ENCODE measurements at regions not wholly inside any gene's neighbourhood (a gene's known extent, or its start where the extent isn't known, plus 50 kb on each side); places are given as distances from the start of the nearest gene placed in this dataset.

- no peak for DNase-seq
These were observed 702.9 kb downstream of the SUCLG1 start for GRCh38 chr2:83756219-83756618.

DNA sequence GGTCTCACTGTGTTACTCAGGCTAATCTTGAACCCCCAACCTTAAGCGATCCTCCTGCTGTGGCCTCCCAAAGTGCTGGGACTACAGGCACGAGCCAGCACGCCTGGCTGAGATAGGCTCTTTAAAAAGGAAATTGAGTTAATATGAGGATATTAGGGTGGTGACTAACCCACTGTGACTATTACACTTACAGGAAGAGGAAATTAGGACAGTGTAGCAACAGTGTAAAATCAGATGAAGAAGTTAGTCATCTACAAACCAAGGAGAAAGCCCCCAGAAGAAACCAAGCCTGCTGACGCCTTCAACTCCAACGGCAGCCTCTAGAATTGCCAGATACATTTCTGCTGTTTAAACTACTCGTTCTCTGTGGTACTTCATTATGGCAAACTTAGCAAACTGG lies 711.9 kb downstream of the SUCLG1 start:
- DNase-seq: no peak

GRCh38 chr2:83744855-83745254 lies 714.2 kb downstream of the SUCLG1 start:
- no peak for DNase-seq

GRCh38 chr2:83742117-83742782 lies 716.8 kb downstream of the SUCLG1 start:
- no peak for DNase-seq

DNA sequence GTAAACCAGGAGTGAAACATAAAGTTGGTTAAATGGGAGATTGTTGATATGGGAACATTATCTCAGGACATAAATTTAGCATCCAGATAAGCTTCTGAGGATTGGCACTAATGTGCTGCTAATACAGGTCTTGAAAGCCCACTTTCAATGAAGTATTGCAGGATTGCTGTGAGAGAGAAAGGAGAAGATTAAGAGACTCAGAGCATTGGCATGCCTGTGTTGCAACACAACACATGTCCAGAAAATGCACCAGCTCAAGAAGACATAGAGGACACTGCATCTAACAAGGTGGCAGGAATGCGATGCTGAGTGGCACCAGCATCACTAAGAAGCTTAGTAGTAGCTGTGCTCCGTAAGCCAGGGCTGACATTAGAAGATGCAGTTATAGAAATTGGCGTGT lies 728.9 kb downstream of the SUCLG1 start:
- no peak for DNase-seq

DNA sequence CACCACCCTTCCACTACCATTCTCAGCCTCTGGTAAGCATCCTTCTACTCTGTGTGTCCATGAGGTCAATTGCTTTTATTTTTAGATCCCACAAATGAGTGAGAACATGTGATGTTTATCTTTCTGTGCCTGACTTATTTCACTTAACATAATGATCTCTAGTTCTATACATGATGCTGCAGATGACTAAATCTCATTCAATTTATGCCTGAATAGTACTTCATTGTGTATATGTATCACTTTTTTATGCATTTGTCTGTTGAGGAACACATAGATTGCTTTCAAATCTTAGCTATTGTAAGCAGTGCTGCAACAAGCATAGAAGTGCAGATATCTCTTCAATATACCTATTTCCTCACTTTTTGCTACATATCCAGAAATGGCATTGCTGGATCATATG lies 733.3 kb downstream of the SUCLG1 start:
- DNase-seq: no peak

DNA sequence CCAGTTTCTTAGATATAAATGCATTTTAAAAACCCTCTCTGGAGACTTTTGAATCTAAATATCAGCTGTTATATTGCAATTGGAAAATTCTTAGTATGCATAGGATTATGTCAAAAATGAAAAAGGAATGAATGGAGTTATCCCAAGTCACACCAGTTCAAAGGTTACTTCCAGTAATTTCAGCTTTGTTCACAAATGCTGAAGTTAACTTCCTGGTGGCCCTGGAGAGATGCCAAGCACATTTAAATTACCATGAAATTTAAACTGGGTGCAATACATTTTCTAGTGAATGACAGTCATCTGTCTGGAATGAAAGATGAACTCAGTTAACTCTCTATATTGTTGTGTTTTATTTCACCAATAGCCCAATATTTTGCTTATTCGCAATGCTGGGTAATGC lies 753.9 kb downstream of the SUCLG1 start:
- no peak for DNase-seq

DNA sequence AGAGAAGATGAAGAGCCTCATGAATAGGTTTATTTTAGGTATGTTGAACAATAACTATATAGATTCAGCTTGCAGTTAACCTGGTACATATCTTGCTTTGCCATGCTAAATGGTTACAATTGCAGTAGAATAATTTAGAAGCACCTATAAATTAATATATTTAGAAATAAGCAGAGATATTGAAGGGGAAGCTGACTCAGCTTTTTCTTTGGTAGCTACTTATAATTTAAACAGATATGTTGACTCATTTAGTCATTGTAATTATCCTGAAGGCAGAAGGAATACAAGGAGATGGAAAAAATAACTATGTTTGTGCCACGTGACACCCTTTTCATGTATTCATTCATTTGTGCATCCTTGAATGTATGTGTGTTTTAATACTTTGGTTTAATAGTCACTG lies 755.5 kb downstream of the SUCLG1 start:
- DNase-seq: no peak

DNA sequence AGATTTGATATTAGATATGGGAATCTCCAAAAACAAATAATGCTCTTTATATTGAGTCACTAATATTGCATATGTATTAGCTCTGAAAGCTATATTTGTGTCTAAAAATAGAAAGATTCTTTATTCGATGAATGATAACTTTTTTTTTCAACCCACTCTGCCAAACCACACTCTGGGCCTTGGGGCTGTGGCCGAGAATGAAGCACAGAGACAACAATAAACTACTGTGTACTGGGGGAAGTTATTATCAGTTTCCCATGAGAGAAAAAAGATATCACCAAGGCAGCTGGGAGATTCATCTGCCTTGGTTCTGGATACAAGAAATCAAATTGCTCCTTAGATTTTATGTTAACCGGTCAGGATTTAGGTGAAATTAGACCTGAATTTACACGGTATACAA lies 762.2 kb downstream of the SUCLG1 start:
- DNase-seq: no peak

- DNase-seq: no peak
These were observed 763.5 kb downstream of the SUCLG1 start for GRCh38 chr2:83695530-83695929.

DNA sequence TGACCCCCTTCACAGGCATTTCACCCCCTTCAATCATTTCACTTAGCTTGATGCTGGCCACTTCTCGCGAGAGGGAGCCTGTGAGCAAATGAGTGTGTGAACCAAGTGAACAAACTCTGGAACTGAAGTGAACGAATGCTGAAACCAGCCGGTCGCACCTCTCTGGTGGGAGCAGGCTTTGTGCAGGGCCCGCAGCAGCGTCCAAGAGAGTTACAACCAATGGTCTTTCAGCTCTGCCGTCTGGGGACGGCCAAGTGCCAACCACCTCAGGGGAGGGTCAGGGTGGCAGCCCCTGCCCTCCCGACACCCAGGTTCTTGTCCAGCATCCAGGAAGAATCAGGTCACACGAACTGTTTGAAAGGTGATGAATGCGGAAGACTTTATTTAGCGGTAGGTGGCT lies 764.0 kb downstream of the SUCLG1 start:
- no peak for DNase-seq

DNA sequence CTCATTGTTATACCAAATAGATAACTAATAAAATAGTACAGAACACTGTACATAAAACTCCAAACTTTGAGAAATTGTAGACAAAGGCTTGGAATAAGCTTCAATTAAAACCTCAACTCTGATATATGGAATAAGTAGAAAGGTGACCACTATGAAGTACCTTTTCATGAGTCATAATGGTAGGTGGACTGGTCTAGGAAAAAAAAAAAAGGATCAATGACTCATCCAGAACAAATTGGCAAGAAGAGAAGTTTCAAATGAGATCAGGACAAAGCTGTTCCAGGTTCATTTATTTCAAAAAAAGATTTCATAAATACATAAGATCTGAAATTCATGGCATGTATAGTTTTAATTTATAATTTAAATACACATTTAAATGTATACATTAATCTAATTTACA lies 769.7 kb downstream of the SUCLG1 start:
- no peak for DNase-seq

DNA sequence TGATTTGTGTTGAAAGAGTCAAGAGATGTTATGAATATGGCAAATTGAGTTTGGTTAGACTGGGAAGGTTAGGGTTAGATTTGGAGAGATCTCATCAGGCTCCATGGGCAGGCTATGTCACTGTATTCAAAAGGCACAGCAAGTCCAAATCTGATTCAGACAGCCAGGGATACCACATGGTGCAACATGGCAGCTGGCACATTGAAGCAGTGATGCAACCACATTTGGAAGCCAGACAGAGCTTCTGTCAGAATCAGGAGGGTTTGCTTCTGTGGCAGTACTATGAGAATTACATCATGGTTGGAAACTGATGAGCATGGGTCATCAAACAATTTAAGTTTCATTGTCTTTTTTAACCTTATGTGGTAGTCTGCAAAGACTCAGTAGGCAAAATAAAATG lies 772.2 kb downstream of the SUCLG1 start:
- DNase-seq: no peak

GRCh38 chr2:83674050-83674449 lies 785.0 kb downstream of the SUCLG1 start:
- DNase-seq: no peak

DNA sequence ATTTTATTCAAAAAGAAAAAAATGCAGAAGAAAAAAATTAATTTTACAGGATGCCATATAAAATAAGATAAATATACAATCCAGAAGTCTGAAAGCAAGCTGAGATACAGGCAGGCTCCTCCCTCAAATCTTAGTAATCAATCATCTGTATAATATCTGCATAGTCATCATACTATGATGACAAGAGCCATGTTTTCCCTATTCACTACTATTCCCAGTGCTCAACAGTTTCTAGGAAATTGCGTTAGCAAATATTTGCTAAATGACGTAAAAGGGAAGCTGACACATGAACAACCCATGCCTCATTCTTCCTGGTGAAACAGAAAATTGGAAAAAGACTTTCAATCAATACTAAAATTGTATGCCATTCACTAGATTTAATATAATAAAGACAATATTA lies 793.2 kb downstream of the SUCLG1 start:
- no peak for DNase-seq

DNA sequence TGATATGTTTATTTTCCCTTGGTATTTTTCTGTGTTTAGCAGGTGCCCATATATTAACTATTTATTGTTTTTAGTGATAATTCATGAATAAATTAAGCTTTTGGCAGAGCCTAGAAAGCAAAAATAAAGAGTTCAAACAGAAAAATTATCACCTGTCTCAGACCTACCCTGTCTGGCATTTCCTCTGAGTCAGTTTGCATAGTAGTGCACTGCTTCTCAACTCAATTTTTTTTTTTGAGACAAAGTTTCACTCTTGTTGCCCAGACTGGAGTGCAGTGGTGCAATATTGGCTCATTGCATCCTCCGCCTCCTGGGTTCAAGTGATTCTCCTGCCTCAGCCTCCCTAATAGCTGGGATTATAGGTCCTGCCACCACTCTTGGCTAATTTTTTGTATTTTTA lies 793.9 kb downstream of the SUCLG1 start:
- no peak for DNase-seq

GRCh38 chr2:83661711-83662110 lies 797.4 kb downstream of the SUCLG1 start:
- DNase-seq: no peak

- DNase-seq: no peak
These were observed 804.9 kb downstream of the SUCLG1 start for GRCh38 chr2:83654091-83654611.

DNA sequence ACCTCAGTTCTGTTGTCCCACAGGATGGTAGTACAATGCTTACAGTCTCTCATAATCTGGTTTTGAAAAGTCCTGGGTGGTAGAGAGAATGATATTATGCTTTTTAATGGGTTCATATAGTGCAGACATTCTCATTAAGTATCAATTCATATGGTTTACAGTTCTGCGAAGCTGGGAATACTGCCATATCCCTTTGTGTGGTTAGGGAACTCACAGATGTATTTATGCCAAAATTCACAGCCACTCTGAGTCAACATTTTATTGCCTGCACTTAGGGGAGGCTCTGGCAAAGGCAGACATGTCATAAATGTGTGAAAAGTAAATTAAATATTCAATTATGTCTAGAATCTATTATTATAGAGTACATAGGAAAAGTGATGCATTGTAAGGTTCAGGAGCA lies 808.2 kb downstream of the SUCLG1 start:
- DNase-seq: no peak

- no peak for DNase-seq
These were observed 808.9 kb downstream of the SUCLG1 start for GRCh38 chr2:83650161-83650560.

DNA sequence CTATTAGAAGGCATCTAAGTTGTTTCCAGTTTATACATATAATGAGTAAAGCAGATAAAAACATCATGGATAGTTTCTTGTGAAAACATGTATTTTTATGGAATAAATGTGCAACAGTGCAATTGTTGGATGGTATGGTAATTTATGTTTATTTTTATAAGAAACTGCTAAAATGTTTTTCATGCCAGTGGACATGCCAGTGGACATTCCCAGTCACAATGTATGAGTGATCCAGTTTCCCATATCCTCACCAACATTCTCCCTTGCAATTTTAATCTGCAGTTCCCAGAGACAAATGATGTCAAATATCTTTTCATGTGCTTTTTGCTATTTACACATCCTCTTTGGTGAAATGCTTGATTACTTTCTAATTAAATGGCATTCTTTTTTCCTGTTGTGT lies 818.6 kb downstream of the SUCLG1 start:
- no peak for DNase-seq

DNA sequence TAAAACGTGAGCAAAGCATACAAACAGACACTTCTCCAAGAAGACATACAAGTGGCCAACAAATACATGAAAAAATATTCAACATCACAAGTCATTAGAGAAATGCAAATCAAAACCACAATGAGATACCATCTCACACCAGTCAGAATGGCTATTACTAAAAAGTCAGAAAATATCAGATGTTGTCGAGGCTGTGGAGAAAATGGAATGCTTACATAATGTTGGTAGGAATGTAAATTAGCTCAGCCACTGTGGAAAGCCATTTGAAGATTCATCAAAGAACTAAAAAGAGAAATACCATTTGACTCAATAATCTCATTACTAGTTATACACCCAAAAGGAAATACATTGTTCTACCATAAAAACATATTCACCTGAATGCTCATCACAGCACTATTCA lies 825.7 kb downstream of the SUCLG1 start:
- no peak for DNase-seq

DNA sequence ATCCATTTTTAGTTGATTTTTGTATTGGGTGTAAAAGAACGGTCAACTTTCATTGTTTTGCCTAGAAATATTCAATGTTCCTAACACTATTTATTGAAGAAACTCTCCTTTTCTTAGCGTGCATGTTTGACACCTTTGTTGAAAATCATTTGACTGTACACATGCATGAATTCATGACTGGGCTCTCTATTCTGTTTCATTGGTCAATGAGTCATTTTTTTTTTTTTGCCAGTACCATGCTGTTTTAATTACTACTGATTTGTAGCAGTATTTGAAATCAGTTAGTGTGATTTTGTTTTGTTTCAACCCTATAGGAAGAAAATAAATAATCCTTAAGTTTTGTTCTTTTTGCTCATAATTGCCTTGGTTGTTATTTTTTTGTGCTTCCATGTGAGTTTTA lies 828.7 kb downstream of the SUCLG1 start:
- DNase-seq: no peak

- no peak for DNase-seq
These were observed 843.6 kb downstream of the SUCLG1 start for GRCh38 chr2:83615511-83615910.

DNA sequence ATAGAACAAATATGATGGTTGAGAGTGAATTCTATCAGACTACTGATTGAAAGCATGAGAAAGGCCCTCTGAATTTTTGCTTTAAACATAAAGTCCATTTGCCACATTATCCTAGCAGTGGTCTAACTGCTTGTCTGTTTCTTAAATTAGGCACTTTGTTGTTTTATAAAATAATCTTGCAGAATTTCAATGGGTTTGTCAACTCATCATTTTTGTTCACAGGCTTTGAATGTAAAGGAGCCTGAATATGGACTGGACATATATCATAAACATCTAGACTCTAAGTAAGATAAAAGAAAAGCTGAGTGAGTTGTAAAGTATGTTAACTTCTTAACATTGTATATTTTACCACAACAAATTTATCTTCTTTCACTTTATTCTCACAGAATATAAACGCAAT lies 845.9 kb downstream of the SUCLG1 start:
- no peak for DNase-seq

- no peak for DNase-seq
These were observed 856.3 kb downstream of the SUCLG1 start for GRCh38 chr2:83602753-83603152.

Measured in GDM1 (cell line).